ENCODE measurements at regions not wholly inside any gene's neighbourhood (a gene's known extent, or its start where the extent isn't known, plus 50 kb on each side); places are given as distances from the start of the nearest gene placed in this dataset.

DNA sequence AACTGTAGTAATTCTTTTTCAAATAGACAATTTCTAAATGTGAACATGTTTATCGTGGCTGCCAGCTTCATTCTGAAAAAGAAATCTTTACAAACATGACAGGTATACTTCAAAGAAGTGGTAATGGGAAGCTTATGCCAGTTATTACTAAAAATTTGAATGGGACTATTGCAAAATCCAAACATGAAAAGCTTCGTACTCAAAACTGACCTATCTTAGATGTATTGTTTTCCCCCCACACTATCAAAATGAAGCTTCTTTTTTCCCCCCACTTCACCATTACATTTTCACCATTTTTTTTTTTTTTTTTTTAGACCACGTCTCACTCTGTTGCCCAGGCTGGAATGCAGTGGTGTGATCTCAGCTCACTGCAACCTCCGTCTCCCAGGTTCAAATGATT, 50.4 kb upstream of the SERTAD2 start:
- no peak overlapping the region for H3K4me3 ChIP-seq (ENCODE audit: low read depth, low read length)
- TF ChIP-seq, protein P1, sequence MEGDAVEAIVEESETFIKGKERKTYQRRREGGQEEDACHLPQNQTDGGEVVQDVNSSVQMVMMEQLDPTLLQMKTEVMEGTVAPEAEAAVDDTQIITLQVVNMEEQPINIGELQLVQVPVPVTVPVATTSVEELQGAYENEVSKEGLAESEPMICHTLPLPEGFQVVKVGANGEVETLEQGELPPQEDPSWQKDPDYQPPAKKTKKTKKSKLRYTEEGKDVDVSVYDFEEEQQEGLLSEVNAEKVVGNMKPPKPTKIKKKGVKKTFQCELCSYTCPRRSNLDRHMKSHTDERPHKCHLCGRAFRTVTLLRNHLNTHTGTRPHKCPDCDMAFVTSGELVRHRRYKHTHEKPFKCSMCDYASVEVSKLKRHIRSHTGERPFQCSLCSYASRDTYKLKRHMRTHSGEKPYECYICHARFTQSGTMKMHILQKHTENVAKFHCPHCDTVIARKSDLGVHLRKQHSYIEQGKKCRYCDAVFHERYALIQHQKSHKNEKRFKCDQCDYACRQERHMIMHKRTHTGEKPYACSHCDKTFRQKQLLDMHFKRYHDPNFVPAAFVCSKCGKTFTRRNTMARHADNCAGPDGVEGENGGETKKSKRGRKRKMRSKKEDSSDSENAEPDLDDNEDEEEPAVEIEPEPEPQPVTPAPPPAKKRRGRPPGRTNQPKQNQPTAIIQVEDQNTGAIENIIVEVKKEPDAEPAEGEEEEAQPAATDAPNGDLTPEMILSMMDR (IDR thresholded peaks at IDR 0.05; ENCODE audit: low read depth, low read length), result no peak

GRCh38 chr2:64704996-64705395, 51.3 kb upstream of the SERTAD2 start:
- no peak for DNase-seq (ENCODE audit: low read depth, low spot score)
- in situ Hi-C loops (cut with HindIII; ENCODE audit: low sequenced_read_pairs), result no loop called here
- H3K4me3 ChIP-seq (ENCODE audit: low read depth, low read length), result no peak overlapping the region
- TF ChIP-seq, protein P1 (IDR thresholded peaks at IDR 0.05; ENCODE audit: low read depth, low read length), result no peak

More for the DNA sequence above, 50.4 kb upstream of the SERTAD2 start:
- DNase-seq (ENCODE audit: low read depth, low spot score), result no peak
- in situ Hi-C loops (cut with HindIII; ENCODE audit: low sequenced_read_pairs), result no loop called here

DNA sequence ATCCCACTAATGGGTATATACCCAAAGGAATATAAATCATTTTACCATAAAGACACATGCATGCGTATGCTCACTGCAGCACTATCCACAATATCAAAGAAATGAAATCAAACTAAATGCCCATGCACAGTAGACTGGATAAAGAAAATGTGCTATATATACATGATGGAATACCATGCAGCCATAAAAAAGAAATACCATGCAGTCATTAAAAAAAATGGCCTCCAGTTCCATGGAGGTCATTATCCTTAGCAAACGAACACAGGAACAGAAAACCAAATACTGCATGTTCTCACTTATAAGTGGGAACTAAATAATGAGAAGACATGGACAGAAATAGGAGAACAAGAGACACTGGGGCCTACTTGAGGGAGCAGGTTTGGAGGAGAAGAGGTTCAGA, 53.6 kb upstream of the SERTAD2 start:
- H3K4me3 ChIP-seq (ENCODE audit: low read depth, low read length), result no peak overlapping the region
- in situ Hi-C loops (cut with HindIII; ENCODE audit: low sequenced_read_pairs), result no loop called here
- DNase-seq (ENCODE audit: low read depth, low spot score), result no peak
- TF ChIP-seq, protein P1 (IDR thresholded peaks at IDR 0.05; ENCODE audit: low read depth, low read length), result no peak

DNA sequence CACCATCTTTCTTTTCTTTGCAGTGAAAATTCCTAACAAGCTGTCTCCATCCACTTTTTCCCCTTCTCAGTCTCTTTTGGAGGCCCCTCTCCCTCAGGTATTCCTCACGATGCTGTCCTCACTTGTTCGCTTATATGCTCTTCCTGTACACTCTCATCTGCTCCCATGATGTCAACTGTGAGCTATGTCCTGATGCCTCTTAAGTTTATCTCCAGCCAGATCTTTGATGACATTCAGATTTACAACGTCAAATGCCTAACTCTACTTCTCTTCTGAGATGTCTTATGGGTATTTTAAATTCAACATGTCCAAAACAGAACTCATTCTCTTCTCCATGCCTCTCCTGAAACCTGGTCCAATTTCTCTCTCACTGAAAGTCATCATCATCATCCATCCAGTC, 55.1 kb upstream of the SERTAD2 start:
- TF ChIP-seq, protein P1 (IDR thresholded peaks at IDR 0.05; ENCODE audit: low read depth, low read length), result no peak
- DNase-seq (ENCODE audit: low read depth, low spot score), result no peak
- in situ Hi-C loops (cut with HindIII; ENCODE audit: low sequenced_read_pairs), result no loop called here
- H3K4me3 ChIP-seq (ENCODE audit: low read depth, low read length), result no peak overlapping the region

GRCh38 chr2:64711252-64711800, 57.6 kb upstream of the SERTAD2 start:
- no peak for DNase-seq (ENCODE audit: low read depth, low spot score)
- TF ChIP-seq, protein P1 (IDR thresholded peaks at IDR 0.05; ENCODE audit: low read depth, low read length), result no peak
- in situ Hi-C loops (cut with HindIII; ENCODE audit: low sequenced_read_pairs), result no loop called here
- no peak overlapping the region for H3K4me3 ChIP-seq (ENCODE audit: low read depth, low read length)

DNA sequence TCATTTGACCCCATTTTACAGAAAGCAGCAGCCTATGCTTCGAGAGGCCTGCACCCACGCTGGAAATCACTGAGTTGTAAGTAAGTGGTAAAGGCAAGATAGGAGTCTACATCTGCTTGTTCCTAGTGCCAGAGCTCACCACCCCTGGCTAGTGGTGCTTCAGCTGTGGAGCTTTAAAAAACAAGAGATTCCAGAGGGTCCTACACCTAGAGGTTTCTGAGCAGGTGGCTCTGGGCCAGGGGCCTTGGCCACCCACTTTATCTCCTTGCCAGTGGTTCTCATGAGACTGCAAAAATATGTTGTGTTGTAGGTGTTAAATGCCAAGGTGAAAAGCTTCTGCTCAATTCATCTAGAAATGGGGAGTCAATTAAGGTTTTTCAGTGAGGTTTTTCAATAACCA, 60.0 kb upstream of the SERTAD2 start:
- no peak for DNase-seq (ENCODE audit: low read depth, low spot score)
- no peak overlapping the region for H3K4me3 ChIP-seq (ENCODE audit: low read depth, low read length)
- in situ Hi-C loops (cut with HindIII; ENCODE audit: low sequenced_read_pairs), result no loop called here
- TF ChIP-seq, protein P1 (IDR thresholded peaks at IDR 0.05; ENCODE audit: low read depth, low read length), result no peak

DNA sequence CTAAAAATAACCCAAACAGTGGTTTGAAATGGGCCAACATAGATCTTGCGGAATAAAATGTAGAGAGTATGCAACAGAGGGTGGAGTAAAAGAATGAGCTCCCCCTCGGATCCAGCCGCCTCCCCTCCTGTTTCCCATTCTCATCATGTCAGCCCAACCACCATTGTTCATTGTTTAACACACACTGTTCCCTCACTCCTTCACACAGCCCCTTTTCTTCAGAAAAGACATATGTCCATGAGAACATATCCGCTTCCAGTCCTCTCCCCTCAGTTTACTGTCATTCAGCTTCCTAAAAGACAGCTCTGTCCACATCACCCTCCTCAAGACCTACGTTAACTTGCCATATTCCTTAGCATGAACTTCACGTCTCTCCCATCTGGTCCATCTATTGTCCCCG, 62.9 kb upstream of the SERTAD2 start:
- no peak for DNase-seq (ENCODE audit: low read depth, low spot score)
- in situ Hi-C loops (cut with HindIII; ENCODE audit: low sequenced_read_pairs), result no loop called here
- no peak overlapping the region for H3K4me3 ChIP-seq (ENCODE audit: low read depth, low read length)
- TF ChIP-seq, protein P1 (IDR thresholded peaks at IDR 0.05; ENCODE audit: low read depth, low read length), result no peak
